Uterus (tissue), 2 donors: ENCODE measurements at regions not wholly inside any gene's neighbourhood (a gene's known extent, or its start where the extent isn't known, plus 50 kb on each side); places are given as distances from the start of the nearest gene placed in this dataset.

ENCODE experiments used
- CTCF ChIP-seq, 4 experiments: fragments of 200-600 bp in 2 of 4; fragments of 450-650 bp in 2 of 4; sonication (generic) in 2 of 4; IDR thresholded peaks; one replicate each; pipeline ENCODE4 v1.5.1; 2016 to 2019; ENCODE audit warnings: antibody characterized with exemption in 4 of 4, mild to moderate bottlenecking in 2 of 4, moderate library complexity in 1 of 4
- POLR2A ChIP-seq, 2 donors: fragments of 450-650 bp; IDR thresholded peaks; one replicate each; pipeline ENCODE4 v1.6.1; 2016; ENCODE audit warnings: antibody characterized with exemption in 2 of 2, mild to moderate bottlenecking in 1 of 2, moderate library complexity in 1 of 2

DNA sequence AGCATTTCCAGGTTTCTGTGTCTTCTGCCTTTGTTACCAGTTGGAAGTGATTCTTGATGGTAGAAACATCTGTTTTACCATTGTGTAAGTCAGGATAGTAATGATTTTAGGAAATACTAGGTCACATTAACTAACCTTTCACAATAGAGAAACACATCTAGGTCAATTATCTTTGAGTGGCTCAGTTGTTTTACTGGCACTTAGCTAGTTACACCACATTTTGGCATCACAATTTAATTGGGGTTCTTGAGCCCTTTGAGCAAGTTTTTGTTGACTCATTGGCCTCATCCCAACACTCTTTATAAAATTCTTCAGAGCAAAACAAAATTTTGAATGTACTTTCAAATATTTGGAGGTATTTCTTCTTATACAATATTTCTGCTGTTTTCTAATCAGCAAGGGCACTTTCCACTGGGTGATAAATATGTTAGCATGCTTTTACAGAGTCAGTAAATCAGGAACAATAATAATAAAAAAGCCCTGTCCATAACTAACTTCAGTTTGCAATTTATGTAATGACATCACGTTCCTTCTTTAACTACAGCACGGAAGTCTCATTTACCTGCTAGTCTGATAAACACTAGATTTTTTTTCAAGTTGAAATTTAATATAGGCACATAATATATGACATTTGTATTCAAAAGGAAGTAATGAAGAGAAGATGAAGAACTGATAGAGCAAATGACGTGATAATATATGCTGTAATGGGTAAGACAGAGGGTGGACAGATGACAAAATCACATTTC lies 64.8 kb upstream of the GK2 start:
- TF ChIP-seq POLR2A (IDR thresholded peaks at IDR 0.05): no peak
- TF ChIP-seq CTCF (IDR thresholded peaks at IDR 0.05): no peak
